WERI-Rb-1 (cell line): ENCODE measurements at regions not wholly inside any gene's neighbourhood (a gene's known extent, or its start where the extent isn't known, plus 50 kb on each side); places are given as distances from the start of the nearest gene placed in this dataset.

Experiments used
- DNase-seq: peaks from one replicate; pipeline ENCODE4 v3.0.0-alpha.2; 2020
- H3K27ac ChIP-seq: fragments of 250-450 bp; sonication (Bioruptor Pico); 2 replicates; pipeline ENCODE4 v1.5.1; 2020; ENCODE audit warnings: mild to moderate bottlenecking, moderate library complexity
- H3K27me3 ChIP-seq: fragments of 250-450 bp; sonication (Bioruptor Pico); 2 replicates; pipeline ENCODE4 v1.5.1; 2021; ENCODE audit warnings: mild to moderate bottlenecking, low read depth, moderate library complexity; ENCODE audit not compliant: insufficient read depth, severe bottlenecking
- H3K36me3 ChIP-seq: fragments of 250-450 bp; sonication (Bioruptor Pico); 2 replicates; pipeline ENCODE4 v1.5.1; 2020; ENCODE audit warnings: mild to moderate bottlenecking, moderate library complexity
- H3K4me3 ChIP-seq: 2 replicates; pipeline ENCODE4 v1.5.1; 2011; ENCODE audit warnings: low read depth, mild to moderate bottlenecking, control low read depth, low read length
- H3K9me3 ChIP-seq: fragments of 250-450 bp; sonication (Bioruptor Pico); 2 replicates; pipeline ENCODE4 v1.5.1; 2021; ENCODE audit warnings: mild to moderate bottlenecking, moderate library complexity; ENCODE audit not compliant: severe bottlenecking
- TF ChIP-seq, protein P1 (sequence below): IDR thresholded peaks from 2 replicates; pipeline ENCODE4 v1.5.1; 2011; ENCODE audit warnings: low read depth, mild to moderate bottlenecking, control low read depth, inconsistent platforms, low read length

DNA sequence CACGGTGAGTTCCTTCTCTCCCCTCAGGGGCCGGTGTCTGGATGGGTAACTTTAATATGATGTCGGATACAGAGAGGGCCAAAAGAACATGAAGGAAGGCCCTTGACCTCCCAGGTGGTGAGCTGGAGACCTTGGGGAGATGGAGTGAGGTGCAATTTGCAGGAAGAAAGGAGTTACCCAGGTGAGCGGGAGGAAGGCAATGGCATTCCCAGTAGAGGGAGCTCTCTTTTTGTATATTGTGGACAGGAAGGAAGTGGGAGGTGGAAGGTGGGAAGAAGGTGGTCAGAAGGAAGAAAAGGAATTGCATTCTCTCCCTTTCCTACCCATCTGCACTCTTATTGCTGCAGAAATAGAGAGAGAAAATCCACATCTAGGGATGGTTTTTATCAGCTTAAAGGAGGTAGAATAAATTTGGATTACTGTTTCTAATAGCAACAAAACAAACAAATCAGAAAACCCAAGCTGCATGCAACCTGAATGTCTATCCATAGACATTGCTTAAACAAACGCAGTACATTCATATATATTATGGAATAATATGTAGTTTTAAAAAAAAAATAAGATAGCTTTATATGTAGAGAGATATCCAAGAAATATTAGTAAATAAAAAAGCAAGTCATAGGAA lies 169.0 kb upstream of the TSC22D2 start:
- no peak overlapping the region for H3K4me3 ChIP-seq
- H3K27ac ChIP-seq = no peak overlapping the region
- TF ChIP-seq, protein P1, sequence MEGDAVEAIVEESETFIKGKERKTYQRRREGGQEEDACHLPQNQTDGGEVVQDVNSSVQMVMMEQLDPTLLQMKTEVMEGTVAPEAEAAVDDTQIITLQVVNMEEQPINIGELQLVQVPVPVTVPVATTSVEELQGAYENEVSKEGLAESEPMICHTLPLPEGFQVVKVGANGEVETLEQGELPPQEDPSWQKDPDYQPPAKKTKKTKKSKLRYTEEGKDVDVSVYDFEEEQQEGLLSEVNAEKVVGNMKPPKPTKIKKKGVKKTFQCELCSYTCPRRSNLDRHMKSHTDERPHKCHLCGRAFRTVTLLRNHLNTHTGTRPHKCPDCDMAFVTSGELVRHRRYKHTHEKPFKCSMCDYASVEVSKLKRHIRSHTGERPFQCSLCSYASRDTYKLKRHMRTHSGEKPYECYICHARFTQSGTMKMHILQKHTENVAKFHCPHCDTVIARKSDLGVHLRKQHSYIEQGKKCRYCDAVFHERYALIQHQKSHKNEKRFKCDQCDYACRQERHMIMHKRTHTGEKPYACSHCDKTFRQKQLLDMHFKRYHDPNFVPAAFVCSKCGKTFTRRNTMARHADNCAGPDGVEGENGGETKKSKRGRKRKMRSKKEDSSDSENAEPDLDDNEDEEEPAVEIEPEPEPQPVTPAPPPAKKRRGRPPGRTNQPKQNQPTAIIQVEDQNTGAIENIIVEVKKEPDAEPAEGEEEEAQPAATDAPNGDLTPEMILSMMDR = peak; percentile 81
- H3K27me3 ChIP-seq = no peaks in the 10 kb centered on the region
- H3K36me3 ChIP-seq = no peaks in the 10 kb centered on the region
- peak; percentile 35 for DNase-seq
- H3K9me3 ChIP-seq = no peaks in the 10 kb centered on the region

DNA sequence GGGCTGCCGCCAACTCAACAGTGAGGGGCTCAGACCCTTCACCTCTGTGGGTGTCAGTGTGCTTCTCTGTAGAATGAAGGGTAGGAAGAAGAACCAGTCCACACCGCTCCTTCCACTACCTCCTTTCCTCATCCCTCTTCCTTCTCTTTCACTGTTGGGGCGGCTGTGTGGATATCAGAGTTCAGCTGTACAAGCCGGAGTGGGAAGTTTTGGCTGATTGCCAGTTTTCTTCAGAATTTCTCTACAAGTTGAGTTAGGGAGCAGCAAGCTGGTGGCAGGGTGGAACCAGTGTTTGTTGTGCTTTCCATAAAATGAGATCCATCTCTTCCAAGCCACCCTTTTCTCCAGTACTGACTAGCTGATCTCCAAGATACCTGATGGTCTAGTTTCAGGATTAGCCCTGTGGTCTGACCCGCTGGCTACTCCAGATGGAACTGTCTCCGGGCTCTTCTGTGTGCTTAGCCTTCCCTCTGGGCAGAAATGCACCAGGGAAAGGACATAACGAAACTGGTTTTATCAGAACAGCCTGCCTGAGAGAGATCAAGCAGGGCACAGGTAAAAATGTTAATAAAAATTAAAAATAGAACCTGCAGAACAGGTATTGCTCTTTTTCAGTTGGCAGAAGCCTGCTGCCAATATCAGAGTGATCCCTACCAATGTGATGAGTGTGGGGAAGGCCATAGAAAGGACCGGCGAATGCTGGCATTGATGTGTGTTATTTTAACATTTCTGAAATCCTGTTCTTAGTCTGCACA lies 169.9 kb upstream of the TSC22D2 start:
- DNase-seq = no peak
- TF ChIP-seq, protein P1 = no peak
- Histone ChIP-seq H3K27me3 (no peaks in the 10 kb centered on the region), H3K36me3 (no peaks in the 10 kb centered on the region), H3K27ac (no peak overlapping the region), H3K9me3 (no peaks in the 10 kb centered on the region), H3K4me3 (no peak overlapping the region)

DNA sequence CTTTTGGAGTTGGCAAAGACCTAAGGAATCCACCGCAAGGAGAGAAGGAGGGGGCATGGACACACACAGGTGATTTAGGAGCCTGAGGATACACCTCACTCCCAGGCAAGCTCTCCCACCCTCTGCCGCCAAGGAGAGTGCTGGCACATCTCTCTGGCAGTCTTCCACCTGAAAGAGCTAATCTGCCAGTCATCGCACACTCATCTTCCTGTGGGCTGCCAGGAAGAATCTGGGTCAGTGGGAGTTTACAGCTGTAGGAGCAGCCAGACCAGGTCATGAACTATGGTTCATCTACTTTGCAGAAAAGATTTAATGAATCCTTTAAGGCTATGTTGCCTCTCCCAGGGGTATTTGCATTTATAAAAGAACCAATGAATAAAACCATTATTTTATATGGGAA lies 170.6 kb upstream of the TSC22D2 start:
- Histone ChIP-seq H3K36me3 (no peaks in the 10 kb centered on the region), H3K27me3 (no peaks in the 10 kb centered on the region), H3K4me3 (no peak overlapping the region), H3K27ac (no peak overlapping the region), H3K9me3 (no peaks in the 10 kb centered on the region)
- TF ChIP-seq, protein P1 = no peak
- no peak for DNase-seq

DNA sequence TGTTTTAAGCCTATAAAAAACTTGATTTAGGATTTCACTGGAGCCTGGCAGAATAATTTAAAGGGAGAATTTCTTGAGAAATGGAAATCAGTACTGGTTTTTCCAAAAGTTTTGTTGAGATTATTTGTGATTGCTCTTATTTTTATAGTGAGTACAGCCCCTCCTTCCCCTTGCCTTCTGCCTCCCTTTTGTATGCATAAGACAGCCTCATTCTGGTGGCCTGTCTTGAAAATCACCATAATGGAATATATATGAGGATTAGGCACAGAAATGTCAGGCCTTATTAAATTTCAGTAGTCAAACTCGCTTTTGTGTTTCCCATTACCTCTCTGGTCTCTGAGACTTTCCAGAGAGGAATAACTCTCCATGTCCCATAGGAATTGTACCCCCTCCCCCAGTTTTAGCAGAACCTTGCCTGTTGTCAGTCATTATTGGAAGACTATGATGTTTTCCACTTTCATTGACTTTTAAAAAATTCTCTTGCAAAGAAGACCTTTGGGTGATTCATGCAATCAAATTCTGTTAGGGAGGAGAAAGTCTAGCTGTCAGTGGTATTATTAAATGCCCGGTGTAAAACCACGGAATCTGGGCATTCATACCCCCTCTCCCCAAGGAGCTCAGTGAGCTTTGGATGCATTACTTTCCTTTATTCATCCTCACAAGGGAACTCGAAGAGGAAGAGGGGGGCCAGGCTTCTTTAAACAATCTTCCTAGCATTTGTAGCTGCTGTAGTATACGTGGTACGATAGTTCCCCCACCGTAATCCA lies 171.6 kb upstream of the TSC22D2 start:
- TF ChIP-seq, protein P1 = no peak
- Histone ChIP-seq H3K27me3 (no peaks in the 10 kb centered on the region), H3K9me3 (no peaks in the 10 kb centered on the region), H3K4me3 (no peak overlapping the region), H3K36me3 (no peaks in the 10 kb centered on the region), H3K27ac (no peak overlapping the region)
- DNase-seq = no peak

DNA sequence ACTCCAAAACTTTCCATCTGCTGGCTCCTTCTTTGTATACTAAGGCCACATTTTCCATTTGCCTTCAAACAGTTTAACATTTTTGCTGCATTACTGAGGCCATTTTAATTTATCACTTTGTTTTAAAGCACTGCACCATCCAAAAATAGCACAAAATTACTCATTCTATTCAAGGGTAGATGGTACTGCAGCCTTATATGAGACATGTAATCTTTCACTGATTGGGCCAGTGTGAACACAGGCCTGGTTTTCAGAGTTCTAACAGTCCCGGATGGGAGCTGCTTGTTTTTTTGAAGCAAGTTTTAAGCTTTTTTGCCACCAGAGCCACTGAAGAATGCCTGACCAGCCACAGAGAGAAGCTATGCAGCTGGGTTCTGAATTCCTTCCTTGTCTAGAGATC lies 172.3 kb upstream of the TSC22D2 start:
- no peaks in the 10 kb centered on the region for H3K9me3 ChIP-seq
- H3K36me3 ChIP-seq = no peaks in the 10 kb centered on the region
- TF ChIP-seq, protein P1 = no peak
- H3K27me3 ChIP-seq = no peaks in the 10 kb centered on the region
- H3K4me3 ChIP-seq = no peak overlapping the region
- H3K27ac ChIP-seq = no peak overlapping the region
- DNase-seq = no peak
